H9 (cell line): ENCODE measurements at regions not wholly inside any gene's neighbourhood (a gene's known extent, or its start where the extent isn't known, plus 50 kb on each side); places are given as distances from the start of the nearest gene placed in this dataset.
"Not testable (repeated sequence)": the region's sequence is repeated elsewhere in the genome, so short reads cannot be mapped to it uniquely, and the experiment has no call there.

Source experiments
- DNase-seq: peaks from one replicate; pipeline ENCODE4 v3.0.0-alpha.2; 2017
- H2AFZ ChIP-seq: one replicate; pipeline ENCODE4 v1.6.1; 2013; ENCODE audit warnings: mild to moderate bottlenecking, low read length, control low read depth, moderate library complexity
- H2AK5ac ChIP-seq: 2 replicates; pipeline ENCODE4 v1.6.1; 2013; ENCODE audit warnings: low read length, control low read depth, mixed read lengths; ENCODE audit not compliant: insufficient read length
- H2BK120ac ChIP-seq: one replicate; pipeline ENCODE4 v1.6.1; 2013; ENCODE audit warnings: low read depth, mild to moderate bottlenecking, low read length, control low read depth, inconsistent platforms; ENCODE audit not compliant: poor library complexity, severe bottlenecking
- H2BK12ac ChIP-seq: 2 replicates; pipeline ENCODE4 v1.6.1; 2013; ENCODE audit warnings: low read length, control low read depth, mixed read lengths, low read depth; ENCODE audit not compliant: insufficient read length
- H2BK15ac ChIP-seq: 2 replicates; pipeline ENCODE4 v1.6.1; 2013; ENCODE audit warnings: low read depth, low read length, control low read depth
- H2BK20ac ChIP-seq: one replicate; pipeline ENCODE4 v1.6.1; 2013; ENCODE audit warnings: low read depth, mild to moderate bottlenecking, low read length, control low read depth, inconsistent platforms; ENCODE audit not compliant: poor library complexity, severe bottlenecking
- H2BK5ac ChIP-seq: 2 replicates; pipeline ENCODE4 v1.6.1; 2013; ENCODE audit warnings: low read length, control low read depth, mixed read lengths; ENCODE audit not compliant: insufficient read length
- H3K14ac ChIP-seq: 2 replicates; pipeline ENCODE4 v1.6.1; 2013; ENCODE audit warnings: low read length, control low read depth; ENCODE audit not compliant: insufficient read depth
- H3K18ac ChIP-seq: 2 replicates; pipeline ENCODE4 v1.6.1; 2013; ENCODE audit warnings: low read depth, mild to moderate bottlenecking, mixed read lengths, low read length, control low read depth; ENCODE audit not compliant: insufficient read length
- H3K23ac ChIP-seq: 2 replicates; pipeline ENCODE4 v1.6.1; 2013; ENCODE audit warnings: low read length, control low read depth, mixed read lengths, low read depth; ENCODE audit not compliant: insufficient read length
- H3K23me2 ChIP-seq: 2 replicates; pipeline ENCODE4 v1.6.1; 2013; ENCODE audit warnings: low read depth, mild to moderate bottlenecking, mixed read lengths, low read length, control low read depth; ENCODE audit not compliant: insufficient read length, poor library complexity, severe bottlenecking
- H3K27ac ChIP-seq: 2 replicates; pipeline ENCODE4 v1.5.1; 2013; ENCODE audit warnings: low read length, control low read depth, mixed read lengths, low read depth; ENCODE audit not compliant: insufficient read length
- H3K27me3 ChIP-seq: 2 replicates; pipeline ENCODE4 v1.6.1; 2013; ENCODE audit warnings: low read length, control low read depth, inconsistent platforms; ENCODE audit not compliant: insufficient read depth
- H3K4ac ChIP-seq: 2 replicates; pipeline ENCODE4 v1.6.1; 2013; ENCODE audit warnings: low read depth, mild to moderate bottlenecking, control low read depth, inconsistent platforms, low read length, moderate library complexity
- H3K4me1 ChIP-seq: 2 replicates; pipeline ENCODE4 v1.6.1; 2013; ENCODE audit warnings: low read length, control low read depth, inconsistent platforms; ENCODE audit not compliant: insufficient read depth
- H3K4me2 ChIP-seq: 2 replicates; pipeline ENCODE4 v1.6.1; 2013; ENCODE audit warnings: low read length, control low read depth, mixed read lengths; ENCODE audit not compliant: insufficient read length, insufficient read depth
- H3K56ac ChIP-seq: 2 replicates; pipeline ENCODE4 v1.6.1; 2013; ENCODE audit warnings: low read depth, mild to moderate bottlenecking, mixed read lengths, low read length, control low read depth; ENCODE audit not compliant: insufficient read length
- H3K79me1 ChIP-seq: 2 replicates; pipeline ENCODE4 v1.6.1; 2013; ENCODE audit warnings: low read depth, mild to moderate bottlenecking, moderate library complexity, low read length, control low read depth, inconsistent platforms; ENCODE audit not compliant: insufficient read depth, poor library complexity, severe bottlenecking
- H3K79me2 ChIP-seq: 2 replicates; pipeline ENCODE4 v1.6.1; 2013; ENCODE audit warnings: low read length, control low read depth, inconsistent platforms; ENCODE audit not compliant: insufficient read depth
- H3K9ac ChIP-seq: 2 replicates; pipeline ENCODE4 v1.6.1; 2013; ENCODE audit warnings: low read length, control low read depth, mixed read lengths; ENCODE audit not compliant: insufficient read length; ENCODE audit errors: extremely low read depth
- H3K9me3 ChIP-seq: one replicate; pipeline ENCODE4 v1.6.1; 2013; ENCODE audit warnings: low read depth, low read length, inconsistent platforms; ENCODE audit not compliant: control insufficient read depth
- H3T11ph ChIP-seq: one replicate; pipeline ENCODE4 v1.6.1; 2013; ENCODE audit warnings: mild to moderate bottlenecking, low read length, control low read depth, inconsistent platforms
- H4K20me1 ChIP-seq: one replicate; pipeline ENCODE4 v1.6.1; 2013; ENCODE audit not compliant: control insufficient read depth, insufficient read length, insufficient read depth
- H4K5ac ChIP-seq: 2 replicates; pipeline ENCODE4 v1.6.1; 2013; ENCODE audit warnings: low read depth, mild to moderate bottlenecking, mixed read lengths, low read length, control low read depth; ENCODE audit not compliant: insufficient read length
- H4K8ac ChIP-seq: replicated peaks from 2 replicates; pipeline ENCODE4 v1.6.1; 2013; ENCODE audit warnings: low read length, control low read depth, mixed read lengths, low read depth; ENCODE audit not compliant: insufficient read length
- H4K91ac ChIP-seq: 2 replicates; pipeline ENCODE4 v1.6.1; 2013; ENCODE audit warnings: low read depth, mild to moderate bottlenecking, moderate library complexity, mixed read lengths, low read length, control low read depth; ENCODE audit not compliant: insufficient read length
- H3K27ac Mint-ChIP-seq, 3 experiments: 2 replicates in 2 of 3; 3 replicates in 1 of 3; pipeline ENCODE4 v1.8.0; 2020 to 2021; ENCODE audit warnings: mixed read lengths in 3 of 3, mild to moderate bottlenecking in 1 of 3, moderate library complexity in 1 of 3
- H3K27me3 Mint-ChIP-seq: 2 replicates; pipeline ENCODE4 v1.8.0; 2021; ENCODE audit warnings: low read depth, mild to moderate bottlenecking, moderate library complexity, mixed read lengths
- H3K36me3 Mint-ChIP-seq, 3 experiments: 2 replicates in 2 of 3; 3 replicates in 1 of 3; pipeline ENCODE4 v1.8.0; 2020 to 2021; ENCODE audit warnings: low read depth in 3 of 3, mixed read lengths in 3 of 3; ENCODE audit not compliant: insufficient read depth in 1 of 3
- H3K4me1 Mint-ChIP-seq, 2 experiments: 2 replicates each; pipeline ENCODE4 v1.8.0; 2020; ENCODE audit warnings: mixed read lengths in 2 of 2
- H3K4me3 Mint-ChIP-seq, 2 experiments: 2 replicates in 1 of 2; 3 replicates in 1 of 2; pipeline ENCODE4 v1.8.0; 2020 to 2021; ENCODE audit warnings: mild to moderate bottlenecking in 2 of 2, mixed read lengths in 2 of 2, moderate library complexity in 1 of 2
- H3K9me3 Mint-ChIP-seq, 2 experiments: 2 replicates in 1 of 2; 3 replicates in 1 of 2; pipeline ENCODE4 v1.8.0; 2020; ENCODE audit warnings: mild to moderate bottlenecking in 2 of 2, mixed read lengths in 2 of 2, moderate library complexity in 1 of 2
- CTCF ChIP-seq: fragments of 200-600 bp; sonication (generic); conservative IDR thresholded peaks from 3 replicates; pipeline ENCODE4 v1.8.0; 2021; ENCODE audit warnings: antibody characterized with exemption, mild to moderate bottlenecking
- WGBS: extraction: QIAGEN DNeasy Blood & Tissue Kit; methylation state at CpG from one replicate; pipeline ENCODE4 v1.1.7; 2013; ENCODE audit warnings: missing lambda C conversion rate, low lambda C conversion rate, mixed read lengths; ENCODE audit not compliant: insufficient read length; ENCODE audit errors: extremely low coverage; 5-methylcytosine and 5-hydroxymethylcytosine counted together

- Histone ChIP-seq H3K27ac (no peak overlapping the region), H2BK15ac (no peak overlapping the region), H3K14ac (no peak overlapping the region), H4K20me1 (no peaks in the 10 kb centered on the region), H3K18ac (no peak overlapping the region), H2AFZ (no peak overlapping the region), H2BK12ac (no peak overlapping the region), H3K56ac (no peak overlapping the region), H2AK5ac (no peak overlapping the region), H3K9me3 (no peaks in the 10 kb centered on the region), H4K8ac (no peak overlapping the region), H3K9ac (no peak overlapping the region), H3K79me2 (no peaks in the 10 kb centered on the region), H2BK5ac (no peak overlapping the region), H3K27me3 (no peaks in the 10 kb centered on the region), H4K5ac (no peak overlapping the region), H3K23me2 (no peaks in the 10 kb centered on the region), H3K79me1 (no peaks in the 10 kb centered on the region), H3K4me2 (no peak overlapping the region), H3K4me1 (no peaks in the 10 kb centered on the region), H3K23ac (no peak overlapping the region), H4K91ac (no peak overlapping the region), H3K4ac (no peak overlapping the region), H2BK120ac (no peak overlapping the region), H3T11ph (no peak overlapping the region), H2BK20ac (no peak overlapping the region)
- Mint-ChIP-seq H3K9me3 (no peaks in the 10 kb centered on the region), H3K4me1 (no peaks in the 10 kb centered on the region), H3K27me3 (no peaks in the 10 kb centered on the region), H3K36me3 (no peaks in the 10 kb centered on the region), H3K4me3 (no peak overlapping the region), H3K27ac (no peak overlapping the region)
- no peak for TF ChIP-seq CTCF
- WGBS = no CpG with 5 or more reads among the region's 2 CpGs
- no peak for DNase-seq
These were observed 703.6 kb upstream of the FAM241A start for GRCh38 chr4:111441687-111442086.

GRCh38 chr4:111444836-111445235, 700.4 kb upstream of the FAM241A start:
- H3K27me3 Mint-ChIP-seq, H3K27ac Mint-ChIP-seq, H3K4me1 ChIP-seq, DNase-seq, H3K23me2 ChIP-seq, H4K91ac ChIP-seq, H3K27me3 ChIP-seq, H4K20me1 ChIP-seq, H3K27ac ChIP-seq, H3K9ac ChIP-seq, H3K4me2 ChIP-seq, H3K23ac ChIP-seq, H4K8ac ChIP-seq, H3T11ph ChIP-seq, H3K36me3 Mint-ChIP-seq, H2BK120ac ChIP-seq, H2AFZ ChIP-seq, H3K9me3 Mint-ChIP-seq, H3K4ac ChIP-seq, H4K5ac ChIP-seq, H2BK15ac ChIP-seq, H3K56ac ChIP-seq, H2BK12ac ChIP-seq, H3K79me1 ChIP-seq, H3K9me3 ChIP-seq, H2BK20ac ChIP-seq, H3K4me3 Mint-ChIP-seq, H2BK5ac ChIP-seq, H3K79me2 ChIP-seq, H3K14ac ChIP-seq, H2AK5ac ChIP-seq, H3K4me1 Mint-ChIP-seq, H3K18ac ChIP-seq: not testable (repeated sequence)
- WGBS = no CpG with 5 or more reads among the region's 3 CpGs
